ENCODE measurements at regions not wholly inside any gene's neighbourhood (a gene's known extent, or its start where the extent isn't known, plus 50 kb on each side); places are given as distances from the start of the nearest gene placed in this dataset.

DNA sequence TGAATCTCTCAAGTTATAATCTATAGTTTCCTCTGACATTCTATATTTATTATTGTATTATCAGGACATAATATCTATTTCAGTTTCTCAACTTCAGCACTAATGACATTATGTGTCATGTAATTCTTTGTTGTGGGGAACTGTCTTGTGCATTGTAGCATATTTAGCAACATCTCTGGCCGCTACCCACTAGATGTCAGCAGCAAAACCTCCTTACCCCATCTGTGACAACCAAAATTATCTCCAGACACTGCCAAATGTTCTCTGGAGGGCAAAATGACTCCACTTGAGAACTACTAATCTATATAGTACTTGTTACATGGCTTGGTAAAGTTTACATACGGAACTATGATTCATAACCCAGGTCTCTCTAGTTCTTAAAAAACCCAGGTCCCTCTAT lies 110.2 kb downstream of the RASSF9 start:
- Histone ChIP-seq H3K79me2 (ENCODE audit: insufficient read depth) (no peaks in the 10 kb centered on the region), H3K9ac (no peak overlapping the region), H3K9me3 (ENCODE audit: low read depth) (no peaks in the 10 kb centered on the region), H3K27me3 (replicated peaks; ENCODE audit: insufficient read depth) (no peaks in the 10 kb centered on the region), H3K4me1 (ENCODE audit: insufficient read depth) (no peaks in the 10 kb centered on the region), H3F3A (ENCODE audit: insufficient read depth) (no peaks in the 10 kb centered on the region), H2AFZ (no peak overlapping the region), H3K4me3 (no peak overlapping the region), H4K20me1 (ENCODE audit: insufficient read depth) (no peaks in the 10 kb centered on the region), H3K36me3 (ENCODE audit: low read depth) (no peaks in the 10 kb centered on the region), H3K9me2 (ENCODE audit: insufficient read depth) (no peaks in the 10 kb centered on the region), H3K27ac (no peak overlapping the region), H3K4me2 (ENCODE audit: unreplicated experiment) (no peak overlapping the region)
- 61 to 66% methylated on average over 2 of the region's 2 CpGs for WGBS, 2 experiments (ENCODE audit: low coverage in 1 of 2, low lambda C conversion rate in 2 of 2, missing lambda C conversion rate in 2 of 2)
- in situ Hi-C loops (cut with MboI), result no loop called here
- peak; percentile 35 for DNase-seq
- TF ChIP-seq EZH2phosphoT487 (IDR thresholded peaks at IDR 0.05; ENCODE audit: insufficient read depth, low read depth), result no peak
- TF ChIP-seq EZH2 (IDR thresholded peaks at IDR 0.05; ENCODE audit: insufficient read depth, poor library complexity, severe bottlenecking), result no peak

DNA sequence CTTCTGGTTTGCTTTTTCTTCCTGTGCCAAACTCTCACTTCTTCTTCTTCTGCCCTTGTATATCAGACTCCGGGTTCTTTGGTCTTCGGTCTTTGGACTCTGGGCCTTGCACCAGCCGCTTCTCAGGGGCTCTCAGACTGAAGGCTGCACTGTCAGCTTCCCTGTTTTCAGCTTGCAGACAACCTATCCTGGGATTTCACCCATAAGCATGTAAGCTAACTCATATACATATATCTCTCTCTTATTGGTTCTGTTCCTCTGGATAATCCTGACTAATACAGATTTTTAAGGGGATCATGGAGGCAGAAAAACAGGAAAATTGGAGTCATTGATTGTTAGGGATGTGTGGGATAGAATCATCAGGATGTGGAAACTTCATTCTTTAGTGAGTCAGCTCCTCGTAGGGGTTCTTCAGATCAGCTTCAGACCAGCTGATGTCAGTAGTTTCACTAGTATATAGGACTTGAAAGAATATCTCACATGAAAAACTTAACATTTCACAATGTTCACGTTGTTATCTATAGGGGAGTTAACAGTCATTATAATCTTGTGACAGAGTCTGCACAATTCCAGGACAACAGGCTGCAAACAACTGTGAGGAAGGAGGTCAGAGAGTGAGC lies 102.9 kb downstream of the RASSF9 start:
- Histone ChIP-seq H3K4me3 (0 out of 2 replicates have a peak overlapping the region, but pooled peaks have one; percentile 19), H3K9me2 (ENCODE audit: insufficient read depth) (no peaks in the 10 kb centered on the region; the same call in 1 of the 2 replicates), H3K27me3 (replicated peaks; ENCODE audit: insufficient read depth) (no peaks in the 10 kb centered on the region), H3K27ac (no peak overlapping the region), H4K20me1 (ENCODE audit: insufficient read depth) (no peaks in the 10 kb centered on the region), H3K4me2 (ENCODE audit: unreplicated experiment) (peak overlapping the region; percentile 61), H3K9me3 (ENCODE audit: low read depth) (no peaks in the 10 kb centered on the region), H2AFZ (peak overlapping the region; percentile 0; the same call in 1 of the 2 replicates), H3F3A (ENCODE audit: insufficient read depth) (no peaks in the 10 kb centered on the region), H3K79me2 (ENCODE audit: insufficient read depth) (no peaks in the 10 kb centered on the region), H3K36me3 (ENCODE audit: low read depth) (no peaks in the 10 kb centered on the region), H3K4me1 (ENCODE audit: insufficient read depth) (peaks cover 13% of the 10 kb centered on the region), H3K9ac (no peak overlapping the region)
- TF ChIP-seq EZH2phosphoT487 (IDR thresholded peaks at IDR 0.05; ENCODE audit: insufficient read depth, low read depth), result no peak
- TF ChIP-seq EZH2 (IDR thresholded peaks at IDR 0.05; ENCODE audit: insufficient read depth, poor library complexity, severe bottlenecking), result no peak
- in situ Hi-C loops (cut with MboI), result no loop called here
- 61 to 63% methylated on average over 5 of the region's 5 CpGs for WGBS, 2 experiments (ENCODE audit: low coverage in 1 of 2, low lambda C conversion rate in 2 of 2, missing lambda C conversion rate in 2 of 2)
- DNase-seq, result peak; percentile 61

GRCh38 chr12:85733984-85734383 lies 102.2 kb downstream of the RASSF9 start:
- no peak for TF ChIP-seq EZH2 (IDR thresholded peaks at IDR 0.05; ENCODE audit: insufficient read depth, poor library complexity, severe bottlenecking)
- TF ChIP-seq EZH2phosphoT487 (IDR thresholded peaks at IDR 0.05; ENCODE audit: insufficient read depth, low read depth), result no peak
- Histone ChIP-seq H3K79me2 (ENCODE audit: insufficient read depth) (no peaks in the 10 kb centered on the region), H4K20me1 (ENCODE audit: insufficient read depth) (no peaks in the 10 kb centered on the region), H3K4me1 (ENCODE audit: insufficient read depth) (peaks cover 13% of the 10 kb centered on the region), H2AFZ (peak overlapping the region; percentile 0; the same call in 1 of the 2 replicates), H3K9me3 (ENCODE audit: low read depth) (no peaks in the 10 kb centered on the region), H3K36me3 (ENCODE audit: low read depth) (no peaks in the 10 kb centered on the region), H3F3A (ENCODE audit: insufficient read depth) (no peaks in the 10 kb centered on the region), H3K9ac (no peak overlapping the region), H3K27me3 (replicated peaks; ENCODE audit: insufficient read depth) (no peaks in the 10 kb centered on the region), H3K9me2 (ENCODE audit: insufficient read depth) (no peaks in the 10 kb centered on the region; the same call in 1 of the 2 replicates), H3K27ac (no peak overlapping the region), H3K4me2 (ENCODE audit: unreplicated experiment) (peak overlapping the region; percentile 61), H3K4me3 (0 out of 2 replicates have a peak overlapping the region, but pooled peaks have one; percentile 19)
- peak; percentile 64 for DNase-seq
- in situ Hi-C loops (cut with MboI), result no loop called here
- WGBS, 2 experiments (ENCODE audit: low coverage in 1 of 2, low lambda C conversion rate in 2 of 2, missing lambda C conversion rate in 2 of 2), result 91 to 100% methylated on average over 1 of the region's 1 CpG

- H2AFZ ChIP-seq, result no peak overlapping the region
- H3K36me3 ChIP-seq (ENCODE audit: low read depth), result no peaks in the 10 kb centered on the region
- H3K9me3 ChIP-seq (ENCODE audit: low read depth), result no peaks in the 10 kb centered on the region
- H3K4me3 ChIP-seq, result no peak overlapping the region
- no peaks in the 10 kb centered on the region for H3K9me2 ChIP-seq (ENCODE audit: insufficient read depth)
- TF ChIP-seq EZH2phosphoT487 (IDR thresholded peaks at IDR 0.05; ENCODE audit: insufficient read depth, low read depth) (no peak), EZH2 (IDR thresholded peaks at IDR 0.05; ENCODE audit: insufficient read depth, poor library complexity, severe bottlenecking) (no peak)
- in situ Hi-C loops (cut with MboI), result no loop called here
- H3K27ac ChIP-seq, result no peak overlapping the region
- H3K27me3 ChIP-seq (replicated peaks; ENCODE audit: insufficient read depth), result no peaks in the 10 kb centered on the region
- no peaks in the 10 kb centered on the region for H3F3A ChIP-seq (ENCODE audit: insufficient read depth)
- H4K20me1 ChIP-seq (ENCODE audit: insufficient read depth), result no peaks in the 10 kb centered on the region
- no peak overlapping the region for H3K9ac ChIP-seq
- peaks cover 12% of the 10 kb centered on the region; the same call in 1 of the 2 replicates for H3K4me1 ChIP-seq (ENCODE audit: insufficient read depth)
- H3K79me2 ChIP-seq (ENCODE audit: insufficient read depth), result no peaks in the 10 kb centered on the region
- WGBS, 2 experiments (ENCODE audit: low coverage in 1 of 2, low lambda C conversion rate in 2 of 2, missing lambda C conversion rate in 2 of 2), result 6 to 24% methylated on average over 1 of the region's 1 CpG
- no peak overlapping the region for H3K4me2 ChIP-seq (ENCODE audit: unreplicated experiment)
- peak; percentile 32 for DNase-seq
Observed at GRCh38 chr12:85740186-85740585, 96.0 kb downstream of the RASSF9 start.

Measured in GM23248 (cell line).